A673 (cell line): ENCODE measurements at regions not wholly inside any gene's neighbourhood (a gene's known extent, or its start where the extent isn't known, plus 50 kb on each side); places are given as distances from the start of the nearest gene placed in this dataset.

Experiments used
- CTCF ChIP-seq: fragments of 300-800, 200-600 bp; sonication (generic); conservative IDR thresholded peaks from 2 replicates; pipeline ENCODE4 v1.5.1; 2017; ENCODE audit warnings: low read depth, mild to moderate bottlenecking, antibody characterized with exemption, low read length, moderate library complexity, mixed read lengths
- EZH2 ChIP-seq: fragments of 200-600 bp; sonication (generic); IDR thresholded peaks from 2 replicates; pipeline ENCODE4 v1.6.1; 2017; ENCODE audit warnings: borderline replicate concordance, low read depth, mild to moderate bottlenecking, mixed read lengths, antibody characterized with exemption, low read length; ENCODE audit not compliant: poor library complexity, severe bottlenecking

DNA sequence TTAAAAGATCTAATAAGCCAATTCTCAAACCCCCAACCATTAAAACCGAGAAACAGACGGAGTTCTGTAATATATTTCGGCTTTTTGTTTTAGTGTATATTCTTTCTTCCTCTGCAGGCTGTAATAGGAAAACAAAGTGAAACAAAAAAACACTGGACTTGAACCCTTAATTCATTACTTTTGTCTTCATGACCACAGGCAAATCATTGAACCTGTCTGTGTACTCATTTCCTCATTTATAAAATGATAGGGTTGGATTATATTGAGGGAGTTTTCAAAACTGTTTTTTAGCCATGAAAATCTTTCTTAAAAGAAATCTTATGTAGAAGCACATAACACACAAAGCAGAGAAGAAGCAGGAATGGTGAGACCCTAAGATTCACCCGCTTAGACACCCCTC is 278.8 kb downstream of the CD83 start:
- TF ChIP-seq EZH2: no peak
- no peak for TF ChIP-seq CTCF
